ENCODE measurements at regions not wholly inside any gene's neighbourhood (a gene's known extent, or its start where the extent isn't known, plus 50 kb on each side); places are given as distances from the start of the nearest gene placed in this dataset.

GRCh38 chr1:72357411-72357810, 75.1 kb upstream of the NEGR1 start:
- no peak for DNase-seq

- DNase-seq: no peak
Measured at GRCh38 chr1:72355899-72356298, 73.6 kb upstream of the NEGR1 start.

- no peak for DNase-seq
Measured at GRCh38 chr1:72341661-72342060, 59.3 kb upstream of the NEGR1 start.

- no peak for DNase-seq
Measured at GRCh38 chr1:72336776-72337175, 54.4 kb upstream of the NEGR1 start.
